GM21723 (cell line): ENCODE measurements at regions not wholly inside any gene's neighbourhood (a gene's known extent, or its start where the extent isn't known, plus 50 kb on each side); places are given as distances from the start of the nearest gene placed in this dataset.

Source experiments
- ATAC-seq: cut with Tn5 transposase; IDR thresholded peaks from one replicate; pipeline ENCODE4 v1.9.1; 2021; ENCODE audit warnings: mild to moderate bottlenecking, moderate library complexity; ENCODE audit not compliant: unreplicated experiment

DNA sequence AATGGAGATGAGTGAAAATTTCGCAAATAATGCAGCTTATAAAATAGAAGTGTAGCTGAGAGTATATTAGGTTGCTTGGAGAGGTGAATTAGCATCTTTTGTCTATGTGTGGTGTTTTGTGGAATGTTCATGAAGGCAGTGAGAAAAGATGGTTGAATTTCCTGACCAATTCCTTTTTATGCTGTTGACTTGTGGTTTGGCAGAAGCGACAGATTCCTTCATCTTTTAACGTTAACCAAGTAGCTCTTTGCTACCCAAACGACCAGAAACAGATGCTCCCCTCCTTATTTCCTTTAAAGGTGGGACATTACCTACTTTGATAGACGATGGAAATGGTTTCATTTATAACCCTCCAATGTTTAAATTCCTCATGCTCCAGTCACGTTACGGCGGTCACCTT is 390.5 kb downstream of the QKI start:
- no peak for ATAC-seq

DNA sequence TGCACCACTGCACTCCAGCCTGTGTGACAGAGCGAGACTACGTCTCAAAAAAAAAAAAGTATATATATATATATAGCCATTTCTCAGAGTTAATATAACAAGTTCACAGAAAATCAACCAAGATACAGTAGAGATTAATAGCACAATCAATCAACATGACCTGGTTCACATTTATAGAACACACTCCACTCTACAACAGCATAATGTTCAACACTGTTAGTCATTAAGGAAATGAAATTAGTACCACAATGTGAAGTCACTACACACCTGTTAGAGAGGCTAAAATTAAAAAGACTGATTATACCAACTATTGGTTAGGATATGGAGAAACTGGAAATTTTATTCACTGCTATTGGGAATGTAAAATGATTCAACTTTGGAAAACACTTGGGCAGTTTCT is 387.7 kb downstream of the QKI start:
- no peak for ATAC-seq

DNA sequence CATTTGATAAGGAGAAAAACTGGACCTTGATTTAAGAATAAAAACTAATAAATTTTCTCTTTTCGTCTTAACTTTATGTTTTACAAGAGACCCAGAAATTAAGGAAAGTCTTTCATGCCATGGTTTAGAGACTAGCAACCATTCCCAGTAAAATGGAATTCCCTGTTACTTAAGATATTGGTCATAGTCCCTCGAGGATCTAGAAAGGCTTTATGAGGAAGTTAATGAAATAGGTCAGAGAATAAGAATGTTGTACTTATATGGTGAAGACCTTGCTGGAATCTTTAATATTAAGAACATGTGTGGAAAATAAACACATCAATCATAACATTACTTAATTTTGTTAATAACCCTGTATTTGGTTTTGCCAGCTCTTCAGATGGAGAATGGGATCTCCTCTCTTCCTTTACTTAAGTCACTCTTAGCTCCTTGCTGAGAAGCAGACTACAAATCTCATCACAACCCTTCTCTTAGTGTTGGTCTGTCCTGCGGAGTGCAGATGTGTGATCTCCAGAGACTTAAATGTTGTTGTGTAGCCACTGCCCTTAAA is 382.9 kb downstream of the QKI start:
- no peak for ATAC-seq

DNA sequence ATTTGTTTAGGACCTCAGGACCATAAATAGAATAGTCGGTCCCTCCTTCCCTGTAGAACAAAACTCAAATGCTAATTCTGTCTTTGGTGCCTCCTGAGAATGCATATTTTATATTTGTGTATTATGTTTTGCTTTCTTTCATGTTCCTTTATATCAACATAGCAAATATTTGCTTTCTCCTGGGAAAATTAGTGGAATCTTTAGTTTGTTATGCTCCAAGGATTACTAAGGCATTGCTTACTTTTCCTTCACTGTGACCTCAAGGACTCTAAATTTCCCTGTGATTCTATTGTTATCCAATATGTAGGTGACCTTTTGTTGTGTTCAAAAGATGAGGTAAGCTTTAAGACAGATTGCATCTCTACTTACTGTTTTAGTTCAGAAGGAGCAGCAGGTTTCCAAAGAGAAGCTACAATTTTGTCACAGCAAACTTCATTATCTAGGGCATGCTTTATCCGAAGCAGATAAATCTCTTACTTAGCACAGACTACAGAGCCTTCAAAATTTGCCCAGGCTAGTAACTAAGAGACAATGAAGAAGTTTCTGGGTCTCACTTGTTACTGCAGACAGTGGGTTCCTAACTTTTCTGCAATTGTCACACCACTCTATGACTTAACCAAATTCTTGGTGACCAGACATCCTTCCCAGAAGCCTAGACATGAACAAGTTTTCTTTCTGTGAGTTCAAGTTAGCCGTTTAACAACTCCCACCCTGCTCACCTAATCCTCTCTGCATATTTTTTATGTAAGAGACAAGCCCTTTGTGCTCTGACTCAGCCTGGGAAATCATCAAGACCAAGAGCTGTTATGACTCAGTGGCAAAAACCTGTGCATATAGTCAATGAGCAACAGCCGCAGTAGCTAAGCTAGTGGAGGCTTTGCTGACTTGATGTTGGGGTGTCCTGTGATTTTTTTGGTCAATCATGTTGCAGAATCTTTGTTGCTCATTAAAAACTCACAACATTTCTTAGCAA is 378.8 kb downstream of the QKI start:
- ATAC-seq, result peak; percentile 97

DNA sequence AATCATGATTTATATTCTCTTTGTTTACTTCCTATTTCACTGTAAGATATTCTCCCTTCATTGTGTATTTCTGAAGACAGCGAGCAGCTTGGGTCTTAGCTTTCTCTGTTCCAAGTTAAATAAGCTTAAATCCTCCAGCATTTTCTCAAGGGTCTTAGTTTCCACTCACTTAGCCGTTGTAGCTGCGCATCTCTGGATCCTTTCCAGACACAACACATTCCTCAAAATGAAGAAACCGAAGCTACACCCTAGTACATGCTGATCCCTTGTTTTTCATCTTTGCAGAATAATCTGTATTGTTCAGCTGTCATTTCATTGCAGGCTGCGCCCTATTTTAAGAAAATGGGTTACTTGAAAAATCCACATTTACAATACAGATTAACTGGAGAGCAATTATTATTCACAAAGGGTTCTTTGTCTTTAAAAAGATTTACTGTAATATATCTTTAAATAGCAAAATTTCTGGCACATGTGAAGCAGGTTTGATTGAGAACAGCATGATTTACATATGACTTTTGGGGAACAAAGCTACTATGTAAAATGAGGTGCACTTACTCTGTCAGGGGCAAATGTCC is 375.8 kb downstream of the QKI start:
- no peak for ATAC-seq

DNA sequence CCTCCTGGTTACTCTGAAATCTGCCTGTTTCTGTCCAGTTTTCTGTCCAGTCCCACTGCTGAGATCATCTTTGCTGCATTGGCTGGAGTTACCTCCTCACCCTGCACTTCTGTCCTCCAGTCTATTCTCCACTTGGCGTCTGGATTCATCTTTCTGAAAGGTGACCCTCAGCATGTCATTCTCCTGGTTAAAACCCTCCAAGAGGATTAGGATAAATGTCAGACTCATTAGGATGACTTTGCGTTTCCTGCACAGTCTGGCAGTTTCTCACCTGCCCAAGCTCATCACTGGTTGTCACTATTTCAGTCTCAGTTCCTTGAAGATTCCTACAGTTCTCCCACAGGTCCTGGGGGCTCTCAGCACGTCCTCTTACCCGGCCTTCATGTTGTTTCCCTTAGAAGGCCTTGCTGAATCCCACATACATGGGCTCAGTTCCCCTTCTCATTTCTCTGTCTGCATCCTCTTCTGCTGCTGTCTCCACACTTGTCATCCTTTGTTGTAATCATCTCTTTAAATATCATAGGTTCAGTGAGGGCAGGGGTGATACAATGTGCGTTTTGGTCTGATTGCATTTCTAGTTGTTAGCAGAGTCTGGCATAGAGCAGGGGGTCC is 374.8 kb downstream of the QKI start:
- ATAC-seq, result no peak

DNA sequence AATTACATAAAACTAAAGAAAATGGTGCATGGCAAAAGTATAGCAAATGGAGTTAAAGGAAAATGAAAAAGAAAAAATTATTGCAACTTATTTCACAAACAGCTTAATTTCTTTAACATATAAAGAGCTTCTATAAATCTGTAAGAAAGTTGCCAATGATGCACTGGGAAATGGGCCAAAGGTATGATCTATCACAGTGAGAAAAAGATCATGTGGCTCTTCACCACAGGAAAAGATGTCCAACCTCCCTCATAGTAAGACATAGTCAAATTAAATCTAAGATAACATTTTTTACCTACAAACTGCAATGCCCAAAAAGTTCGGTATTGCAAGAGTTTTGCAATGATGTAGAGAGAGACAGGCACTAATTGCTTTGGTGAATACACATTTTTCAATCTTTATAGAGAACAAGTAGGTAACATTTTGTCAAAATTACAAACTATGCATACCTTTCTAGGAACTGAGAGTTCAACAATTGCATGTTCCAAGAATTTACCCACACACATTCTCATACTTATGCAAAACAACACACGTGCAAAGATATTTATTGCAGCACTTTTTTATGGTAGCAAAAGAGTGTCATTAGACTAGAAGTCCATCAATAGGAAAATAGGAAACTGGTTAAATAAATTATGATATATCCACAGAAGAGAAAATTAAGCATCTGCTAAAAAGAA is 372.6 kb downstream of the QKI start:
- no peak for ATAC-seq

DNA sequence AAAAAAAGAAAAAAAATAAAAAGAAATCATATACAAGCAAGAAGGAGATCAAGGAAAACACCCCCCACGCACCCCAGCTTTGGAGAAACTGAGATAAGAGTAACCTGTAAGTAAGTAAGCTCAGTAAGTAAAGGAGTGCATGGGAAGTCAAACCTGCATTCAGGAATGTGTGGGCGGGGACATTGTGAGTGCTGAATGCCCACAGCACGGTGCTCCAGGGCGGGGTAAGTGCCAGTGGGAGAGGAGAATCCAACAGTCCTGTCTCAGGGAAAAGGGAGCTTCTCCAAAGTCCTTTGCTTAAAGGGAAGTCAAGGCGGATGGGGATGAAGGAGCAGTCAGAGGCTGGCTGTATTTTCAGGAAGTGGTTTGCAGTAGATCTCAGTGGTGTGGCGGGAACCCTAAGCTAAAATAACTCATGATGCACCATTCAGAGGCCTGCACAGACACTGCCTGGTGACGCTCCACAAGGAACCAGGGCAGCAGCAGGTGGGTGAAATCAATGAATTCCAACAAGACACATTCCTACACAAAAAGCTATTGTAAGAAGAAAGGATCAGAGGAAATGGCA is 368.0 kb downstream of the QKI start:
- peak; percentile 89 for ATAC-seq

DNA sequence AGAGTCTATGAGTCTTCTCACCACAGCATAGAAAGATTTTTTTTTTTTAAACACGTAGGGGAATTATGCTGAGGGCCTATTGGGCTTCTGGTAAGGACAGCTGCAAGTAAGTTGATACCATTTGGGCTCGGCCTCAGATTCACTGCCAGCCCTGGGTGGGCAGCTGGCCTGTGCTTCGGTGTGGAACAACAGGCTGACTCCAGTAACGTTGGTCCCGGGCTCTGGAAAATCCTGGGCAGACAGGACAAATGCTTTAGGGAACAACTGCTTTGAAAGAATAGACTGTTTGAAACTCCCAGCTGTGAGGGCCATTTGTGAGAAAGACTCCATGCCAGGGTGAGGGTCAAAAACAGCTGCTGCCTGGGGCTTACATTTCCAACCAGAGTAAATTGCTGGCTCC is 366.5 kb downstream of the QKI start:
- ATAC-seq, result no peak

DNA sequence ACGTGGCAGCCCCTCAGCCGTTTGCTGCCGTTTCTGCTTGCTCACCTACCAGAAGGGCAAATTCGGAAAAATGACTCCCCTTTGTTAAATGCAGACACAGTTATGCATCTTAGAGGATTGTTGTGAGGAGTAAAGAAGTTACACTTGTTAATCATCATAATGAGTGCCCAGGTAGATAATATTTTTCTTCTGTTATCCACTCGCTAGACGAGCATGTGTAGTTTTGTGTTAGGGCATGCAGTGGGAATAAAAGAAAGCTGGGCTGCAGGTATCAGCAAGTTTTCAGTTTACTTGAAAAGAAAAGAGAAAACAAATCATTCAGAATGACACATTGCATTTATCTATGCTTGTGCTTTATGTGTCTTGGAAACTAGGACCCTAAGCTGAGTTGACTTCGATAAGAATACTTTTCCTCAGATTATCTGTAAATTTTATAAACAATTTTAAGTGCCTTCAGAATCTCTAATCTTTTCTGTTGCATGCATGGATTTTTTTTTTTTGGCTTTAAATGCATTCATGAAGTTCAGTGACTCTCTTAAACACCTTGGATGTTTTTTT is 365.3 kb downstream of the QKI start:
- no peak for ATAC-seq

DNA sequence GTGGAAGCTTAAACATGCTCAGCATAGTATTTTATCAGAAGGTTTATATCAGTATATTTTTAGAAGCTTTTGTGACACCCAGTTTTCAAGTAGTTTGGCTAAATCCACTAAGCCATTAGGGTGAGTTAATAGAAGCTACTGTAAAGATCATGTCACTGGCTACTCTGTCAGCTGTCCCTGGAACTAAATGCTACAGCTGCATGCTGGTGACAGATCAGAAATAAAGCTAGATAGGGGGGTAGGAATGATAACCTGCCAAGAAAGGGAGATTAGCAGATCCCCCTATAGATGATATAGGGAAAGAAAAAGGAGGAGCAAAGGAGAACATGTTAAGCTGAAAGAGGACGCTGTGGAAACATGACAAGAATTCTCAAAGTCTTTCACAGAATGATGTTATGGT is 363.2 kb downstream of the QKI start:
- ATAC-seq, result no peak

DNA sequence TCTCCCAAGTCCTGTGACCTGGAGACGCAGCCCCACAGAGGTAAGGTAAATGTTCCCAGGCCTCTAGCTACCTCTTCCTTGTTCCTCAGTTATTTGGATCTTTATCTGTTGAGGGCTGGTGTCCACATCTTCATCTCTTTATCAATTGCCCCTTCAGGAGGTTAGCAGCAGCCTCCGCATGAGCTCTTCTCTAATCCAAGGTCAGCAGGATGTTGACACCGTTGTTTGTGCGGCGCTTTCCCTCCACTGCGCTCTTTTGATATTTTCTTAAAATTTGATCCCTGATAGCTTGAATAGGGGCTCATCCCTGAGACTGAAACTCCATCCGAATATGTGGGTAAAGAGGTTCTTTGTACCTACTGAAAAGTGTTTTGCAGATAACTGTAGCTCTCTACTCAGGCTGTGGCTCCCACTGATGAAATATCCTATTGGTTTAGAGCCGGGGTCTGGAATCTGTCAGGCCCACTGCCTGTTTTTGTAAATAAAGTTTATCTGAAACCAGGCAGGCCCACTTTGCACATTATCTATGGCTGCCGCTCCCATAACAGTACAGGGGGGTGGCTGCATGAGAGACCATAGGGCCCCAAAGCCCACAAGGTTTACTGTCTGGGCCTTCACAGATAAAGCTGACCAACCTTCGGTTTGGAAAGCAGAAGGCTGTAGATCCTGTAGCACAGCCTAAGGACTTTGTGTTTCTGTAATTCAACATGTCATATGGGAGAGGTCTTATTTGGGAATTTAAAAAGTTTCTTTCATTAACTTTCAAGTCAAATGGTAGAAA is 362.6 kb downstream of the QKI start:
- no peak for ATAC-seq

DNA sequence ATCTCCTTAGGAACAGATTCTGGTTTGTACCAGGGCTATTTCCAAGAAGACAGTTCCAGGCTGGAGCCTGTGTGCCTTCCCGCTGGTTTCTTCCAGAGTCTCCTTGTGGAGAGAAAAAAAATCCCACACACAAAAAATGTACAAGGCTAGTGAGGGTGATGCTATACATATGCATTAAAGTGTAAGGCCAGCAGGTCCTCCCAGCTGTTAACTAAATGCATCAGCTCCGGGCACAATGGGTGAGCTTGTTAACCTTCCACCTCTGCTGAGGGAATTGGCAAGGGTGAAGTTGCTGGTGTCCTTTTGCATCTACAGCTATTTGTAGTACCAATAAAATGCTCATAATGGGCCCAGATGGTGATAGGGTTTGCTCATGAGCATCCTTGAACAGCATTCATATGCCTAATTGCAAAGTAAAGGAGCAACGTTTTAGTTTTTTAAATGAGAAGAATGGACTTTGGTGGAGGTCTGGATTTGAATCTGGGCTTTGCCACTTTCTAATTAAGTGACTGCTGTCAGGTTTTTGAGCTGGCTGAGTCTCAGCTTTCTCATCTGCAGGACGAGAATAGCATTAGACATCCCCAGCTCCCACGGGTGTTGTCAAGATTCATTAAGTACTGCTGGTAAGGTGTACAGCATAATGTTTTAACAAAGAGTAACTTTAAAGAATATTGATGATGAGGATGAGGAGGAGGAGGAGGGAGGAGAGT is 361.8 kb downstream of the QKI start:
- no peak for ATAC-seq

DNA sequence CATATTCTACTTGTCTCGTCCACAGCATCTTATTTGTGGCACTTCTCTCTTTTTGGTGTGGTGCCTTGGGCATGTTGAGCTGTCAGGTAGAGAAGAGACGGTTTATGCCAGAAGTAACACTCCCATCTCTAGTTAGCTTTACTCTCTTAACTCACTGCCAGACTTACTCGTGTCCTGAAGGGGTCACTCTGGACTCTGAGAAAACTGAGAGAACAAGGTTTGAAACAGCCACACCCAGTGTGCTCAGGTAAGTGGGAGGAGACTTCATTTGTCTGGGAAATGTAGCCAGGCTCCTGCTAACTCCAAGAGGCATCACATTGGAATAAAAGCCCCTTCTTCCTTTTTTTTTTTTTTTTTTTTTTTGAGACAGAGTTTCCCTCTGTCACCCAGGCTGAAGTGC is 360.8 kb downstream of the QKI start:
- no peak for ATAC-seq

DNA sequence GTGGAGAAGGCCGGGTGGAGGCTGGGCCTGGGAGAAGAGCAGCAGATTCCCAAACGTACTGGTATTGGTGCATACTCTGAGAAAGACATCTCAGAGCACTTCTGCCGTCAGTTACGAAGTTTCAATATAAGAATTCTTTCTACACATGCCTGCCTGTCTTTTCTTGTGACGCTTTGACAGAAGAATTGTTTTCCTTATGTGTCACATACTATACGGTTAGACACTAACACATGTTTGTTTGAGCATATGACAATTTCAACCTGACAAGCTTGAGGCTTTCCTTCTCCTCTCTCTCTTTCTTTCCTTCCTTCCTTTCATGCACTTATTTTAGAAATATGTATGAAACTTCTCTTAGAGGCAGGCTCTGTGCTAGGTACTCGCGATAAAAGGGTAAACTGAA is 360.0 kb downstream of the QKI start:
- no peak for ATAC-seq

DNA sequence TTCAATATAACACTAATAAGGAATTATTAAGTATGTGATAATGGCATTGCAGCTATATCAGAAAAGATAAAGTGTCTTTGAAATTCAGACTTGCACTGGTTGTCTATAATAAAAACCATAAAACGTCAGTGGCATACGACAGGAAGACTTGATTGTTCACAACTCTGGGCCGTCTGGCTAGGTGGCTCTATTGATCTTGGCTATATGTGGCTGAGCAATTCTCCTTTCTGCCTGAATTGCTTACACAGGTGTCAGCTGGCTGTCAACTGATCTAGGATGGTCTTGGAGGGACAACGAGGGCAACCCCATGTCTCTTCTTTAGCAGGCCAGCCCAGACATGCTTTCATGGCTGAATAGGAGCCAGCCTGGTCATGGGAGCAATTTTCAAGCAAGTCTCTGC is 359.1 kb downstream of the QKI start:
- no peak for ATAC-seq

DNA sequence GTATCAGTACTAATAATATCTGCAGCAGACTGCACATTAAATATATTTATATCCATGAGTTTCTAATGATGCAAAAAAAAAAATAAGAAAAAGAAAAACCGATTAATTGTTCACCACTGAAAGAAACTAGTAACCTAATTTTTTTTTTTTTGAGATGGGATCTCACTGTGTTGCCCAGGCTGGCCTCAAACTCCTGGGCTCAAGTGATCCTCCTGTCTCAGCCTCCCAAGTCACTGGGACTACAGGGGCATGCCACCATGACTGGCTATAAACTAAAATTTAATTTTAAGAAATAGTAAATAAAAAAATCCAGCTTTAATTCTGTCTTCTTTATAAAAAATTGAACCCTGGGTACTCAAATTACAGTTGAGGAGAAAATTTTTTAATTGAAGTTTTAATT is 358.2 kb downstream of the QKI start:
- no peak for ATAC-seq

DNA sequence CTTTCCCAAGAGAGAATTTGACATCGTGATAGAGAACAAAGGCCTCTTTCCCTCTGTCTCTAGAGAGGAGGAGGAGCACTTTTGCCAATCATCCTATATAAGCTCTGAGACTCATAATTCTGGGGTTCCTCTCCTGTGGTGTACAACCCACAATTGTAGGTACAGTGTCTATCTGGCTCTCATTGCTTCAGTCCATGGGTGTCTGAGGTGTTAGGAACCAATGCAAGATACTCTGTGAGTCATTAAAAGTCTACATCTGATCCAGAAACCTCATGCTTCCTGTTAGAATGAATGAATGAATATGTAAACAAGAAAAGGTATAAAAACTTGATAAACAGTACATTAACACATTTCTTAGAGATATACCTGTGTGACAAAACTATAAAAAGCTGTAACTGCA is 356.7 kb downstream of the QKI start:
- no peak for ATAC-seq

DNA sequence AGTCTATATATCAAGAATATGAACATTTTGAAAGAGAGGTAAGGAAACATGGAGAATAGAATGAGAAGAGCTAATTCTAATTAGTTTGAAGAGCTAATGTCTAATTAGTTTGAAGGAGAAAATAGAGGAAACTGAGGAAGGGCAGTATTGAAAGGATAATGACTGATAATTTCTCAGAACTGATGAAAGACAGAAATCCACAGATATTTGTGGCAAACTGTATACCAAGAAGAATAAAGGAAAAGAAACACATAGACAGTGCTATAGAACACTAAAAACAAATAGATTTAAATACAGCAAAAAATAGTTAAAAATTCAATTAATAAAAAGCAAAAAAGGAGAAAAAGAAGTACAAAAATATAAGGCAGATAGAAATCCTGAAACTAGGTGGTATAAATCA is 354.4 kb downstream of the QKI start:
- ATAC-seq, result no peak
